Erythroblast (primary cell): ENCODE measurements at regions not wholly inside any gene's neighbourhood (a gene's known extent, or its start where the extent isn't known, plus 50 kb on each side); places are given as distances from the start of the nearest gene placed in this dataset.

Experiments used
- GATA1 ChIP-seq: IDR thresholded peaks from 2 replicates; pipeline ENCODE4 v1.6.1; 2011; ENCODE audit warnings: low read depth, mild to moderate bottlenecking, control low read depth, low read length, moderate library complexity
- POLR2A ChIP-seq: IDR thresholded peaks from 2 replicates; pipeline ENCODE4 v1.6.1; 2011; ENCODE audit warnings: mild to moderate bottlenecking, low read length

- no peak for TF ChIP-seq POLR2A
- TF ChIP-seq GATA1, result no peak
Observed at GRCh38 chr12:23236066-23236780, 611.3 kb downstream of the ETNK1 start.
